HG03460 (cell line): ENCODE measurements at regions not wholly inside any gene's neighbourhood (a gene's known extent, or its start where the extent isn't known, plus 50 kb on each side); places are given as distances from the start of the nearest gene placed in this dataset.

Experiments used
- ATAC-seq: cut with Tn5 transposase; IDR thresholded peaks from one replicate; pipeline ENCODE4 v1.9.1; 2021; ENCODE audit not compliant: unreplicated experiment

DNA sequence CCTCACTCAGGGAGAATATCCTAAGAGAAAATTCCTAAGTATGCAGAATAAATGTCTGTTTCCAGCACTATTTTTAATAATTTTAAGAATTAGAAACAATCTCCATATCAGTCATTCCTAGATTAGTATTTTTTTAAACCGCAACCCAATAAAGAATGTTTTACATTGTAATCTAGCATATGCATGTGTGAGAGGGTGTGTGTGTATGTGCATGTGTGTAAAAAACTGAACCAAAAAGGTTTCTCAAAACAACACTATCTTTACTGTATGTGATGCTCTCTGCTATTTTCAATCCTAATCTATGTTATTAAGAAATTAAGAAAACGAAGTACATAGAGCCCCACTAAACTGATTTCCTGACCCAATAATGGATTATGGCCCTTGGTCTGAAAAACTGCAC, 90.6 kb upstream of the AKIP1 start:
- no peak for ATAC-seq

DNA sequence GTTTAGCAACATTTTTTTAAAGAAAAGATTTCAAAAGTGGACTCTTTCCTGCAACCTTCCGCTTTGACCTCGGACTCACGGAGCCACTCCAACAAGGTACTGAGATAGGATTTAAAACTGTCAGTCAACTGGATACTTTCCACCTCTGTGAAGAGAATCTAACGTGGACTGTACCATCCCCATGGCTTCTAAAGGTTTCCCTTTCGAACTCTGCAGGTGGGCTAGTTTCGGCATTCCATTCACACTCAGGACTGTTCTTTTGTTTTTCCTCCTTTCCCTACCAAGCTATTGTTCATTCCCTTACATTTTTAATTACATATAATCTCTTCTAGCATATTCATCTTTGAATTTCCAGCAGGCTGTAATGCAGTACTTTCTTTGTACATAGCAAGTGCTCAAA, 88.5 kb upstream of the AKIP1 start:
- ATAC-seq: no peak

DNA sequence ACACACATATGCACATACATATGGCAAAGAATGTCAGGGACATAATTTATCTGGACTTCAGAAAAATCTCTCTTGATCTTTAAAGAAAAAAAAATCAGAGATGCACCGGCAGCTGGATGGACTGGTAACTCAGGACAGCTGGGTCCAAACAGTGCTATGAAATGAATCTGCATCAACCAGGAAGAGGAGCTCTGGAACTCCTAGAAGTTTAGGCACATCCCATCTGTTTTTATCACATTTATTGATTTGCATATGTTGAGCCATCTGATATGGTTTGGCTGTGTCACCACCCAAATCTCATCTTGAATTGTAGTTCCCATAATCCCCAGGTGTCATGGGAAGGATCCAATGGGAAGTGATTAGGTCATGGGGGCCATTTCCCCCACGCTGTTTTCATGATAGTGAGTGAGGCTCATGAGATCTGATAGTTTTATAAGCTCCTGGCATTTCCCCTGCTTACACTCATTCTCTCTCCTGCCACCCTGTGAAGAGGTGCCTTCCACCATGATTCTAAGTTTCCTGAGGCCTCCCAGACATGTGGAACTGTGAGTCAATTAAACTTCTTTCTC, 87.7 kb upstream of the AKIP1 start:
- ATAC-seq: no peak

DNA sequence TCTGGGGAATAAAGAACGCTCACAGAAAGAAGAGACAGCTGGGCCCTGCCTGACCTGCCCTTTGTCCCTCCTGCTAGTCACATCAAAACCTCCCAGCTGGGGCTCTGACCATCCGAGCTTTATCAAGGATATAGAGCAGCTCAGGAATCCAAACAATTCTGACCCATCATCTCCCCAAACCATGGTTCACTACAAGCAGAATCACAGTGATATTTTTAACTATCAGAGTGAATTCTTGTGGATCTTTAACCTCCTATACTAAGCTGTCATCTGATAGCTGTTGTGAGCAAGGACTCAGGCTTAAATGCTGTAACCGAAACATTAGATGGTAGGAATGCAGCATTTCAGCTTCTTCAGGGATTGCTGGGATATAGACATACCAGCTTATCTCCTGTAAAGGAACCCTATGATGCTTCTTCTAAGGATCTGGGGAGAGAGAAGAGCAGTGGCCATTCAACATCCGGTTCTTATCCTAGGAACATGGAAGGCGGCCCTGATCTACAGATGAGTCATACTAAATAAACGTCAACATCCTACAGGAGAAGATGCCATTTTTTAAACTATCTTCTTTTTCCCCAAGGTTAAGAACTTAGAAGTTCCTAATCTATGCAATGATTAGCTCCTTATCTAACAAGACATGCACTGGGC, 84.7 kb upstream of the AKIP1 start:
- ATAC-seq: no peak

DNA sequence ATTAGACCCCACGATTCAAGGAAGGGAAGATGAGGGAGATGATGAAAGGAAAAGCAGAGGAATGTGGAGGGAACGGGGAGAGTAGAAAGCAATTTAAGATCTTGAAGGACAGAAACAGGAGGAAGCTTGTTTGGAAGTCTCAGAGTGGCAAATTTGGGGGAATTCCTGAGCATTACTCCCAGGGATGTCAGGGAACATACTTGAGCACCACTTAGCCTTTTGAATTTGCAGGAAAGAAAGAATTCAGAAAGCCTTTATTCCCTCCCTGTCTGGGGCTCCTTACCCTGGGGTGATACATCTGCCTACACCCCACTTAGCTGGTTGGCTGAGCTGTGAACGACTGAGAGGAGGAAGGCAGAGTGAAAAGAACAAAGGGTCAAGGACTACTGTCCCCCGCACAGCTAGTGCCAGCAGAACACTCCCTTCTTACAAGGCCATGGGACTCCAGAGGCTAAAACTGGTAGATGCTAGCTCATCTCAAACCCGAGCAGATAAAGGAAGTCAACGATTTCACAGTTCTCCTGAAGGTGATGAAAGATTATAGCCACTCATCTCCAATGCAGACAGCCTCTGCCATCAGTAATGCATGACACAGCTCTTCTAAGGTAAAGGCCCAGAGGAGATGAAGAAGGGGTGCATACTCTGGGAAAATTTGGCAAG, 84.0 kb upstream of the AKIP1 start:
- no peak for ATAC-seq

DNA sequence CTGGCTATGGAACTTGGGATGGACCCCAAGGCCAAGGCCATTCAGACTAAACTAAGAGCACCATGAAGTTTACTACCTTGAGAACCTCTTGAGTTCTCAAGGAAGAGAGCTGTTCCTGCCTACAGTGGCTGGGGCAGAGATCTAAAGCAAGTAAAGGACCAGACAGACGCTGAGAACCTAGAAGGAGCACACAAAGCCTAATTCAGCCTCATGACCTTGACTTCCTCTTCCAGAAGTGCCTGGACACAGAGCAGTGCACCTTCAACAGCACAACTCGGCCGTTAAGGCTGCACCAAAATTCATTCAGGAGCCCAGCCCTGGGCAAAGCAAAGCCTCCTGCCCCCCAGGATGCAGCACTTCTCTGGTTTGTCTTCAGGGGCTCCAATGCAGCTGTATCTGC, 82.9 kb upstream of the AKIP1 start:
- no peak for ATAC-seq

DNA sequence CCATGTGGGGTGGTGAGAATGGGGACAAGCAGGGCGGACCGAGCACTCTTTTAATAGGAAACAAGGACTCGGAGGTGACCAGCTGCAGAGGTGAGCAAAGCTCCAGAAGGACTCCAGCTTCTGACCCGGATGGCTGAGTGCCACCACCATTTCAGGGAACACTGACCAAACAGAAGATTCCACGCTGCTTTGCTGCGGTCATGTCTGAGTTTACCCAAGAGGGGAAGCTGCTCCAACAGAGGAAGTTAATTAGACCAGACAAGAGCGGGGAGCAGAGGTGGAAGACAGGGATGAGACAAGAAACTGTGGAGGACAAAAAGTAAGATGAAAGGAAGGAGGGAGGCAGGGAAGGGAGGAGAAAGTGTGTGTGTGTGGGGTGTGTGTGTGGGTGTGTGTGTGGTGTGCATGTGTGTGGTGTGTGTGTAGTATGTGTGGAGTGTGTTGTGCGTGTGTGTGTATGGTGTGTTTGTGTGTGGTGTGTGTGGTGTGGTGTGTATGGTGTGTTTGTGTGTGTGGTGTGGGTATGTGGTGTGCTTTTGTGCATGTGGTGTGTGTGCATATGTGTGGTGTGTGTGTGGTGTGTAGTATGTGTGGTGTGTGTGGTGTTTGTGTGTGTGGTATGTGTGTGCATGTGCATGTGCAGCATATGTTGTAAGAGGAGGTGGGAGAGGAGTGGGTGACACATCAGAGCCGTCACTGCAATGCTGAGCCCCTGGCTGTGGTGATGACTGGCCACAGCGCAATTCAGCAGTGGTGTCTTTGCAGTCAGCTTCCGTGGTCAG, 82.2 kb upstream of the AKIP1 start:
- no peak for ATAC-seq

DNA sequence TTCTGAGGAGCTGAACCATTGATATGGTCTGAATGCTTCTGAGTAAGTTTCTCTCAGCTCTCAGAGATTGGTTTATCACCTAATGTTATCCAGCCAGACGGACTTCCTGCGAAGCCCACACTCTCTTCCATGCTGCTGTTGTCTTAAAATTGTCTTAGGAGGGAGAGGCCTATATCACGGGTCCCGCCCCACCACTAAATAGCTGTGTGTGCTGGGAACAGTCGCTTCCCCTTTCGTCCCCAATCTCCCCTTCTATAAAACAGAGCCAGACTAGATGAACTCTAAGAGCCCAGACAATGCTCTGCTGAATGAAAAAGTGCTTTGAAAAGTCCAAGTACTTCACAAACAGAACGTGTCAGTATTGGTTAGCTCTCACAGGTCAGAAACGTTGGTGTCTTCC, 81.4 kb upstream of the AKIP1 start:
- no peak for ATAC-seq

DNA sequence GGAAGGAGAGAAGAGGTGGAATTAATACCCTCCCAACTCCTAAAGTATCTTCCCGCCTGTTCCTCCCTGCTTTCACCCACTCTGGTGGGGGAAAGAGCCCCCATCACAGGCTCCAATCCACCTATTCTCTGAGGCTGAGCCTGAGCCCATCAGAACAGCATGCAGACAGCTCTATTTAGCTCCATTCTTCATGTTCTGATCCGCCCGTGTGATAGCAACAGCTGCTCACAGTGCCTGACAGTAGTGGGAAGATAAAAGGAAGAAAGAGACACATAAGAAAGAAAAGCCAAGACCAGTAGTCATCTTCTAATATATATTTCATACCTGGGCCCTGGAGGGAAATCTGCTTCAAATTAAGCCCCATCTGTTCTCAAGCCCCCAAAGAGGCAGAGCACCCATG, 80.3 kb upstream of the AKIP1 start:
- no peak for ATAC-seq

DNA sequence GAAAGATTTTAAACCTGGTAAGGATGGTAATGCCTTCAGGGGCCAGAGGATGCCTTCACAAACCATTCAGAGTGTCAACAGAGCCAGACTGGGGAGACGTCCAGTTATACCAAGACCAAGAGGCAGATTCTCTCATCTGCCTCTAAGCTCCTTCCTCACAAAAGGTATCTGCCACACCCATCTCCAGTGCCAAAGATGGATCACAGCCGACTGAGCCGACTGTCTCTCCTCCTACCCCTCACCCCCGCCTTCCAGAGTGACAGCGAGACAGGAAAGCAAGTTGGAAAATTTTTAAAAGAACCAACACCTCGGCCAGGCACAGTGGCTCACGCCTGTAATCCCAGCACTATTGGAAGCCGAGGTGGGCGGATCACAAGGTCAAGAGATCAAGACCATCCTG, 79.1 kb upstream of the AKIP1 start:
- ATAC-seq: no peak

DNA sequence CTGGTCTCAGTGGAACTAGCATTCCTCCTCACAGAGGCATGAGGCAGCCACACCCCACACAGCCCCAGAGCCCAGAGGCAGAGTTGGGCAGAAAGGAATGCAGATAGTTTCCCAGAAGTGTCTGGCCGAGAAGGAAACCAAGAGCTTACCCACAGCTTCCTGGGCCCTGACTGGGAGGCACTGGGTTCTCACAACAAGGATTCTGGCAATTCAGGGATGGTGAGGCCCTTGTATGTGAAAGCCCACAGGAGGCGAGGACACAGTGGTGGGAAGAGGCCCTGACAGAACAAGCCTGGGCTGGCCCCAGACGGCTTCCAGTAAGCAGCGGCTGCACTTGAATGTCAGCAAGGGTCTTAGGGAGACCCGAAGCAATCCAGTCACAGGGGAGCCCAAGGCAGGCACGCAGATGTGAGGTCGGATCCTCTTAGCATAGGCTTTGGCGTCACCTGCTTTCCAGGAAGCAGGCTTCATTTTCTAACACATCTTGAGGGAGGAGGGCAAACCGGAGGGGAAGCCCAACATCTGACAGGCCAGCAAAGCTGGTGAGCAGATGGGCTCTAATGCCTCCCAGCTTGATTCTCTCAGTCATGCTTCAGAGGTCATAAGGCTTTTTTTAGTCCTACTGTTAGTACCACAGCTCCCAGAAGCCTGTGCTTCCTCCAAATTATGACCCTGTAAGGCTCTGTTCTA, 78.3 kb upstream of the AKIP1 start:
- ATAC-seq: peak; percentile 82

DNA sequence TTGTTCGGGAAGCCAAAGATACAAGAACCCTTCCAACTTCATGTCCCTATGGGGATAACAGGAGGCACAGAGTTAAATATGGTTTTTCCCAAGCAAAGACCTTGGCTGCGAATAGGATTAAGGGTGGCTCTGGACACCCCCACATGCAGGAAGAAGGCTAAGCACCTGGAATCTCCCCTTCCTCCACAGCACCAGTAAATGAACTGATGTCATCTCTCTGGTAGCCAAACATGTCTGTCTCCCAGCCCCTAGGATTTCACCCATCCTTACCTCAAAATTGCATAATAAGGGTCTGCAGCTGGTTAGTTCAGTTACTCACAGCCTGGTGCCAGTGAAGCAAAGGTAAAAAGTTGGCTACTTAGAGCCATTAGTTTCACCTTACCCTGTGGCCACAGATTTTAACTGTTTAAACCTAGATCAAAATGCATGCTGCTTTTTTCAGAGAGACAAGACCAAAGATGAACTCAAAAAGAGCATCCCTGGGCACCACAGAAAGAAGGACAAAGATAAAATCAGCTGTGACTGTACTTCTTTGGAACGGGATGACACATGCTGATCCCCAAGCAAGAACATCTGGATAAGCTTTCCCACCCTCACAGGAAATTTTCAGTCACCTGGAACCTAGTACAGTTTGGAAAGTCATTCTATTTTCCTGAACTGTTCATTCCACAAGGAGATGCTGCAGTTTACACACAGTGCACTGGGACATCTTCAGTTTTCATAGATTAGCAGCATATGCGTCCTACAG, 77.2 kb upstream of the AKIP1 start:
- ATAC-seq: no peak

DNA sequence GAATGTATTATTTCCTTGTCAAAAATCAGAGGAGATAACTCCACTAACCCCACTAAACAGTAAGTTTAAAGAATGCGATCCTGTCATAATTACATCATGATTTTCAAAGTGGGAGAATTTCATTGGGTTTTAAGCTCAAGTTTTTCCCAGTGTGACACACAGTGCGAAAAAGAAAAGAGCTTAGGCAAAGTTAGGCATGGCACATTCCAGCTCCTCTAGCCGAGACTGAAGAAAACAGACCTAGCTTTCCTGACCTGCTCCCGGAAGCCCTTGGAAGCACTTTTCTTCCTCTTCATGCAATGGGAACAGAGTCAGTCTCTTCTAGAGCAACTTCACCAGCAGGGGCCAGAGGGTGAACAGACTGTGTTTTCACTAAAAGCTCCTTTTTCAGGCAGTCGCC, 76.6 kb upstream of the AKIP1 start:
- ATAC-seq: no peak

DNA sequence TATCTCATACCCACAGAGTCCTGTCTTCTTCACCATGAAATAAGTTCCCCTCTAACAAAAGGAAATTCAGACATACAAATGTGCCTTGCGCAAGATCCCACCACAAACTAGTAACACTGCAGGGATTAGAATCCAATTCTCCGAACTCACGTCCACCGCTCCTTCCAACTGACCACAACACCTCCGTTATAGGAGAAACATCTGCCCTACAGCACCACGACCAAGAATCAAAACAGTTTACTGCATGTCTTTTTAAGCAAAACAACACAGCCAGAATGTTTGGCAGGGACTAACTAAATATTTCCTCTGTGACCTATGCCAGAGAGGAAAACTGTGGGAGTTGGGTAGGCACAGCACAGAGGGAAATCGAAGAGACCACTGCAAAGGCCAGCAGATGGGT, 72.7 kb upstream of the AKIP1 start:
- no peak for ATAC-seq

DNA sequence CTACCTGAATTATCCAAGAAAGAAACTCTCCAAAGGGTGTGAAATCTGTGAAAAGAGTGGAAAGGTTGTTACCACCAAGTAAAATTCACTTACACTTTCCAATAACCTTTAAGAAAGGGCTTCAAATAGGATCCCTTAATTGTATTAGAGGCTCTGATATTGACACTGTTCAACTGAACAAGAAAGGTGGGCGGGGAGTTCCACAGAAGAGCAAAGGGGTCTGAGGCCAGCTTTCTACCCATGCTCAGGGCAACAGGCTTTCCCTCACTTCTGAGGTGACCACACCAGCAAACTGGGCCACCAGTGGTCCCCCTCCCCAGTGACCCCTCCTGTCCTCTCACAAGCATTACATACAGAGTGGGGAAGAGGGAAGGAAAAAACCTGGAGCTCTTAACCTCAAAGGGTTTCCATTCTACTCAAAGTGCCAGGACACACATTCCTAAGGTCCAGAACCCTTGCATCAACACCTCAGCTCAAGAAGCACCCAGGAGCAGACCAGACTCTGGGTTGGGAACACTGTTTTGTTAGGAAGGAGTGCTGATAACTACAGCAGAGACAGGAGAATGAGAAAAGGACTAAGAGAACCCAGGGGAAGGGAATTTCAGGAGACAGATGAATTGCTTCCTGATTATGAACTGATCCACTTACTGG, 71.6 kb upstream of the AKIP1 start:
- ATAC-seq: no peak

DNA sequence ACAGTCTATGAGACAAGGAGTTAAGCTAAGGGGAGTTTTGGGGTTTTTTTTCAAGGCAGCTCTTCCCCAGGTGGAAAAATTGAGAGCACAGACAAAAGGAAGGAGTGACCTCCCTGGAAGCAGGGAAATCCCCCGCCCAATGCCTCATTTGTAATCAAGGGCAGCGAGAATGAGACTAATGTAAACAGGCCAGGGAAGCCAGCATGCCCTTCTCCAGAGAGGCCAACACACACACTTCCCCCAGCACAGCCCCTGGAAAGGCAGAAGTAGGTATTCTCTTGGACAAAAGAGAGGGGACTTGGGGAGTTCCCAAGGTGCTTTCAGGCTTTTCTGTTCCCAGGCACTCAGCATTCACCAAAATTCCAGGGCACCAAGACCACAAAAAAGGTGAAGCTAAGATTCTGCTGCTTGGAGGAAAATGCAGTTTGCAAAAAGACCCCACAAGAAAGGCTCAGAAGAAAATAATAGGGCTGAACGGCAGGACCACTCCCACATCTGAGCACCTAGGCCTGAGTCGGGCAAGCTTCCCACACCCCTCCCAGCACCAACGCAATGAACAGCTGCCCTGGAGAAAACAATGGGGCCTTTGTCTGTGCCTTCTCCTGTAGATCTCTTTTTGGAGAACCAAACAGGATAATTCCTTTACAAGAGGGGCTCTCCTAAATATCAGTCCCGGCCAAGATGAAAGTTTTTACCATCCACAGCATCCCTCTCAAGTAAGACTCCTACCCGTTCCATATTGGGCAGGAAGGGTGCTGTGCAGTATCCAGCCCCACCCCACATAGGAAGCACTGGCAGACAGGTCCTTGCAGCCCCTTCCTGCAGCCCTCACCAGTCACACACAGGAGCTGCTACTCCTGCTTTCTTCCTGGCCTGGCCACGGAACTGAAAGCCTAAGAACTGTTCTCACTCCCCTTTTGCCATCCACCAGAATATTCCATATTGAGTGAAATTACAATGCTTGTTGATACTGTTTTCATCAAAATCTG, 70.7 kb upstream of the AKIP1 start:
- ATAC-seq: no peak

DNA sequence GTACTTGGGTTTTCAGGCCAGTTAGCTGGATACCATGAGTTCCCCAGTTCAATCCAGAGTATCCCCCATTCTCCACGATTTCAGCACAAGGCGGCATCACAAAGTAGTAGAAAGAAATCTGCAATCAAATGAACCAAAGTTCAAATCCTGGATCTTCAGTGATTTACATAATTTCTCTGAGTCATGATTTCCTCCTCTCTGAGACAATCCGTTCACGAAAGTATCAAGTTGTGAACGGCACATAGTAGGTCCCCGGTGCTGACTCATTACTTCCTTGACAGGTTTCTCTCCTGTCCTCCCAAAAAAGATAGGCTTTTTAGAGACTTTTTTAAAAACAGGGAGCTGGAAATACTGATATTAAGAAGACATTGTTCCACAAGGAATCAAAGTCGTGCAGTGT, 69.1 kb upstream of the AKIP1 start:
- ATAC-seq: no peak

DNA sequence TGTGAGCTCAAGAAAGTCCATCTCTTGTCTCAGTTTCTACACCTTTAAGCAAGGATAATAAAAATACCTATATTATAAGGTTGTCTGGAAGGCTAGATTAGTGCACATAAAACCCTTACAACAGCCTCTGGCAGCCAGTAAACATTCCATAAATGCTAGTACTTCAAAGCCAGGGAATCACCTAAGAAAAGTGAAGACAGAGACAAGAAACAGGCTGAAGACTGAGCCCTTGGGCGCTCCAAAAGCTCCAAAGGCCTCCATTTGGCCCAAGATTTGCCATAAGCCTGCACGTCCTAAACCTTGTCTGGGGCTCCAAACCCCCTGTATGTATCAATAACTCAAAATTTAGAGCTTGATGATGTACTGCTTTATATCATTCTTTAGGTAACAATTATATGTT, 52.2 kb upstream of the AKIP1 start:
- no peak for ATAC-seq
